DOHH2 (cell line): ENCODE measurements at regions not wholly inside any gene's neighbourhood (a gene's known extent, or its start where the extent isn't known, plus 50 kb on each side); places are given as distances from the start of the nearest gene placed in this dataset.

Experiments used
- H3F3A ChIP-seq: fragments of 200-600 bp; sonication (generic), shearing (Covaris generic); 2 replicates; pipeline ENCODE4 v1.6.0; 2016; ENCODE audit warnings: antibody characterized with exemption, mild to moderate bottlenecking; ENCODE audit not compliant: control insufficient read depth, insufficient read depth
- H3K27ac ChIP-seq: fragments of 200-600 bp; sonication (generic); 2 replicates; pipeline ENCODE4 v1.5.1; 2014; ENCODE audit warnings: low read depth, mild to moderate bottlenecking, low read length, moderate library complexity
- H3K27me3 ChIP-seq: fragments of 200-600 bp; sonication (generic); 2 replicates; pipeline ENCODE4 v1.6.1; 2014; ENCODE audit warnings: mild to moderate bottlenecking, low read length, mixed read lengths; ENCODE audit not compliant: control insufficient read depth
- H3K36me3 ChIP-seq: fragments of 200-600 bp; sonication (generic); 2 replicates; pipeline ENCODE4 v1.6.1; 2014; ENCODE audit warnings: mild to moderate bottlenecking, low read length, moderate library complexity, mixed read lengths; ENCODE audit not compliant: control insufficient read depth
- H3K4me1 ChIP-seq: fragments of 200-600 bp; sonication (generic); 2 replicates; pipeline ENCODE4 v1.6.1; 2014; ENCODE audit warnings: mild to moderate bottlenecking, low read length, mixed read lengths; ENCODE audit not compliant: control insufficient read depth
- H3K4me2 ChIP-seq: fragments of 200-600 bp; sonication (generic); 2 replicates; pipeline ENCODE4 v1.6.0; 2014; ENCODE audit warnings: mild to moderate bottlenecking, low read length, moderate library complexity
- H3K4me3 ChIP-seq: fragments of 200-600 bp; sonication (generic); 2 replicates; pipeline ENCODE4 v1.5.1; 2014; ENCODE audit warnings: mild to moderate bottlenecking, low read length, mixed read lengths
- H3K79me2 ChIP-seq: fragments of 200-600 bp; sonication (generic); 2 replicates; pipeline ENCODE4 v1.6.1; 2014; ENCODE audit warnings: mild to moderate bottlenecking, low read length, mixed read lengths; ENCODE audit not compliant: control insufficient read depth
- H3K9me2 ChIP-seq: fragments of 200-600 bp; sonication (generic); replicated peaks from 2 replicates; pipeline ENCODE4 v1.6.1; 2014; ENCODE audit warnings: mild to moderate bottlenecking, low read length, mixed read lengths; ENCODE audit not compliant: control insufficient read depth
- H3K9me3 ChIP-seq: fragments of 200-600 bp; sonication (generic); 2 replicates; pipeline ENCODE4 v1.6.1; 2014; ENCODE audit warnings: antibody characterized with exemption, low read length, mixed read lengths; ENCODE audit not compliant: control insufficient read depth, insufficient read depth
- H4K20me1 ChIP-seq: fragments of 200-600 bp; sonication (generic); 2 replicates; pipeline ENCODE4 v1.6.0; 2014; ENCODE audit warnings: low read depth, mild to moderate bottlenecking, antibody characterized with exemption, low read length, moderate library complexity; ENCODE audit not compliant: control insufficient read depth, insufficient read depth
- CTCF ChIP-seq: fragments of 200-600 bp; sonication (generic); IDR thresholded peaks from one replicate; pipeline ENCODE4 v1.5.1; 2014; ENCODE audit warnings: antibody characterized with exemption, mild to moderate bottlenecking, low read depth, low read length; ENCODE audit not compliant: poor library complexity, severe bottlenecking
- EZH2phosphoT487 ChIP-seq: fragments of 200-600 bp; sonication (generic); IDR thresholded peaks from 2 replicates; pipeline ENCODE4 v1.6.1; 2017; ENCODE audit warnings: borderline replicate concordance, mild to moderate bottlenecking, antibody characterized with exemption, low read length, moderate library complexity, mixed read lengths

GRCh38 chr5:170164087-170164486 lies 58.4 kb downstream of the FOXI1 start:
- Histone ChIP-seq H3K9me3 (no peaks in the 10 kb centered on the region), H3K36me3 (no peaks in the 10 kb centered on the region), H3K9me2 (no peaks in the 10 kb centered on the region), H3K4me1 (peaks cover 44% of the 10 kb centered on the region), H4K20me1 (peaks cover under 1% of the 10 kb centered on the region; the same call in 1 of the 2 replicates), H3K79me2 (no peaks in the 10 kb centered on the region), H3K4me3 (no peak overlapping the region), H3K4me2 (no peak overlapping the region), H3F3A (peaks cover 5% of the 10 kb centered on the region; the same call in 1 of the 2 replicates), H3K27me3 (peaks cover 10% of the 10 kb centered on the region), H3K27ac (no peak overlapping the region)
- TF ChIP-seq EZH2phosphoT487 (no peak), CTCF (no peak)

GRCh38 chr5:170164921-170165320 lies 59.2 kb downstream of the FOXI1 start:
- TF ChIP-seq EZH2phosphoT487: no peak
- H3K9me3 ChIP-seq: no peaks in the 10 kb centered on the region

GRCh38 chr5:170166101-170166500 lies 60.4 kb downstream of the FOXI1 start:
- Histone ChIP-seq H3F3A (peaks cover 5% of the 10 kb centered on the region), H3K4me1 (peaks cover 37% of the 10 kb centered on the region), H3K79me2 (no peaks in the 10 kb centered on the region), H4K20me1 (peaks cover 6% of the 10 kb centered on the region; the same call in 1 of the 2 replicates), H3K27me3 (peaks cover 29% of the 10 kb centered on the region), H3K27ac (no peak overlapping the region), H3K9me2 (no peaks in the 10 kb centered on the region), H3K4me3 (no peak overlapping the region), H3K9me3 (no peaks in the 10 kb centered on the region), H3K36me3 (no peaks in the 10 kb centered on the region), H3K4me2 (no peak overlapping the region)
- TF ChIP-seq EZH2phosphoT487: no peak
- no peak for TF ChIP-seq CTCF

More at GRCh38 chr5:170164921-170165320, 59.2 kb downstream of the FOXI1 start:
- Histone ChIP-seq H3K27ac (no peak overlapping the region), H3K27me3 (peaks cover 17% of the 10 kb centered on the region), H3K79me2 (no peaks in the 10 kb centered on the region), H4K20me1 (peaks cover 6% of the 10 kb centered on the region; the same call in 1 of the 2 replicates), H3K9me2 (no peaks in the 10 kb centered on the region), H3K36me3 (no peaks in the 10 kb centered on the region), H3K4me1 (peaks cover 49% of the 10 kb centered on the region), H3K4me2 (no peak overlapping the region), H3F3A (peaks cover 5% of the 10 kb centered on the region), H3K4me3 (no peak overlapping the region)

- H3K36me3 ChIP-seq: no peaks in the 10 kb centered on the region
- H3F3A ChIP-seq: peaks cover 5% of the 10 kb centered on the region
- H4K20me1 ChIP-seq: peaks cover 6% of the 10 kb centered on the region; the same call in 1 of the 2 replicates
- H3K27me3 ChIP-seq: peaks cover 35% of the 10 kb centered on the region
- no peak for TF ChIP-seq EZH2phosphoT487
- no peak for TF ChIP-seq CTCF
- H3K9me3 ChIP-seq: no peaks in the 10 kb centered on the region
- no peaks in the 10 kb centered on the region for H3K79me2 ChIP-seq
- H3K27ac ChIP-seq: no peak overlapping the region
- peak overlapping the region; percentile 32 for H3K4me3 ChIP-seq
- peaks cover 32% of the 10 kb centered on the region for H3K4me1 ChIP-seq
- peak overlapping the region; percentile 55 for H3K4me2 ChIP-seq
- H3K9me2 ChIP-seq: no peaks in the 10 kb centered on the region
These were observed 62.3 kb downstream of the FOXI1 start for GRCh38 chr5:170168002-170168401.
